ENCODE measurements at regions not wholly inside any gene's neighbourhood (a gene's known extent, or its start where the extent isn't known, plus 50 kb on each side); places are given as distances from the start of the nearest gene placed in this dataset.
A peak's percentile ranks its signal among the peaks of the same experiment; 100 is the strongest.

GRCh38 chr12:17975763-17976162, 114.2 kb downstream of the RERGL start:
- Histone ChIP-seq H3K4me1 (no peaks in the 10 kb centered on the region), H3K27ac (peak overlapping the region in 1 of 4 donors; percentile 28), H3K27me3 (no peaks in the 10 kb centered on the region), H3K4me3 (no peak overlapping the region), H3K9me3 (no peaks in the 10 kb centered on the region), H3K36me3 (no peaks in the 10 kb centered on the region)
- 83 to 85% methylated on average over 1 of the region's 1 CpG for WGBS, 2 donors
- no peak for DNase-seq
- peak in 2 of 4 donors; percentile 29 to 51 for TF ChIP-seq EP300 (IDR thresholded peaks at IDR 0.05)
- TF ChIP-seq POLR2AphosphoS5 (IDR thresholded peaks at IDR 0.05), result peak in 2 of 4 donors; percentile 48 to 79
- no peak for TF ChIP-seq POLR2A (IDR thresholded peaks at IDR 0.05)
- TF ChIP-seq, protein P1, sequence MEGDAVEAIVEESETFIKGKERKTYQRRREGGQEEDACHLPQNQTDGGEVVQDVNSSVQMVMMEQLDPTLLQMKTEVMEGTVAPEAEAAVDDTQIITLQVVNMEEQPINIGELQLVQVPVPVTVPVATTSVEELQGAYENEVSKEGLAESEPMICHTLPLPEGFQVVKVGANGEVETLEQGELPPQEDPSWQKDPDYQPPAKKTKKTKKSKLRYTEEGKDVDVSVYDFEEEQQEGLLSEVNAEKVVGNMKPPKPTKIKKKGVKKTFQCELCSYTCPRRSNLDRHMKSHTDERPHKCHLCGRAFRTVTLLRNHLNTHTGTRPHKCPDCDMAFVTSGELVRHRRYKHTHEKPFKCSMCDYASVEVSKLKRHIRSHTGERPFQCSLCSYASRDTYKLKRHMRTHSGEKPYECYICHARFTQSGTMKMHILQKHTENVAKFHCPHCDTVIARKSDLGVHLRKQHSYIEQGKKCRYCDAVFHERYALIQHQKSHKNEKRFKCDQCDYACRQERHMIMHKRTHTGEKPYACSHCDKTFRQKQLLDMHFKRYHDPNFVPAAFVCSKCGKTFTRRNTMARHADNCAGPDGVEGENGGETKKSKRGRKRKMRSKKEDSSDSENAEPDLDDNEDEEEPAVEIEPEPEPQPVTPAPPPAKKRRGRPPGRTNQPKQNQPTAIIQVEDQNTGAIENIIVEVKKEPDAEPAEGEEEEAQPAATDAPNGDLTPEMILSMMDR (IDR thresholded peaks at IDR 0.05), result no peak
- intact Hi-C loops (cut with DNase I), result no loop called here

DNA sequence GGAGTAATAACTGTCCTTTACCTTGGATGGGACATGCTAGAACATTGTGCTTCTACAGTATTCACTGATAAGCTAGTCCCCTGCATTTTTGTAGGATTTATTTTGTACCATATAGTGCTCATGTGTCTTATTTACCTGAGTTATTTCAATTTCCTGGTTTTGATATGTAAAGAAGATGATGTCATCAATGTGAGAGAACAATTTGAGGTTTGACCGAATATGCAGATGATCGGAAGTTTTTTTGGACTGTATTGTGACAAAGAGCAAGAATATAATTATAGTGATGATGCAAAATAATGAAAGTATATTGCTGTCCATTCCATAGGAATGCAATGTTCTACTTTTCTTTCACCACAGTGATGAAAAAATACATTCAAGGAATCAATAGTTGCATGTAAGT, 114.8 kb downstream of the RERGL start:
- DNase-seq, result no peak
- Histone ChIP-seq H3K27me3 (no peaks in the 10 kb centered on the region), H3K4me3 (no peak overlapping the region), H3K9me3 (no peaks in the 10 kb centered on the region), H3K4me1 (no peaks in the 10 kb centered on the region), H3K27ac (no peak overlapping the region), H3K36me3 (no peaks in the 10 kb centered on the region)
- TF ChIP-seq POLR2AphosphoS5 (IDR thresholded peaks at IDR 0.05) (no peak), EP300 (IDR thresholded peaks at IDR 0.05) (no peak), POLR2A (IDR thresholded peaks at IDR 0.05) (no peak)
- TF ChIP-seq, protein P1 (IDR thresholded peaks at IDR 0.05), result no peak
- WGBS, 2 donors, result 93 to 97% methylated on average over 2 of the region's 2 CpGs
- intact Hi-C loops (cut with DNase I), result no loop called here

GRCh38 chr12:17971850-17972249, 118.1 kb downstream of the RERGL start:
- no peak for TF ChIP-seq EP300 (IDR thresholded peaks at IDR 0.05)
- TF ChIP-seq, protein P1 (IDR thresholded peaks at IDR 0.05), result no peak
- no peak for TF ChIP-seq POLR2A (IDR thresholded peaks at IDR 0.05)
- TF ChIP-seq POLR2AphosphoS5 (IDR thresholded peaks at IDR 0.05), result no peak
- H3K27ac ChIP-seq, result no peak overlapping the region
- no peak for DNase-seq
- H3K4me3 ChIP-seq, result no peak overlapping the region
- no peaks in the 10 kb centered on the region for H3K36me3 ChIP-seq
- no peaks in the 10 kb centered on the region for H3K4me1 ChIP-seq
- no peaks in the 10 kb centered on the region for H3K9me3 ChIP-seq
- intact Hi-C loops (cut with DNase I), result no loop called here
- 88 to 90% methylated on average over 1 of the region's 1 CpG for WGBS, 2 donors
- no peaks in the 10 kb centered on the region for H3K27me3 ChIP-seq

GRCh38 chr12:17954788-17955187, 135.2 kb downstream of the RERGL start:
- Histone ChIP-seq H3K27ac (no peak overlapping the region), H3K36me3 (no peaks in the 10 kb centered on the region), H3K27me3 (no peaks in the 10 kb centered on the region), H3K4me3 (no peak overlapping the region), H3K4me1 (no peaks in the 10 kb centered on the region), H3K9me3 (peaks cover 0 to 4% (median 0%) of the 10 kb centered on the region in 4 donors)
- WGBS, 2 donors, result 53 to 65% methylated on average over 3 of the region's 3 CpGs
- intact Hi-C loops (cut with DNase I), result no loop called here
- DNase-seq, result no peak
- TF ChIP-seq POLR2A (IDR thresholded peaks at IDR 0.05) (no peak), POLR2AphosphoS5 (IDR thresholded peaks at IDR 0.05) (no peak), EP300 (IDR thresholded peaks at IDR 0.05) (no peak)
- TF ChIP-seq, protein P1 (IDR thresholded peaks at IDR 0.05), result no peak

DNA sequence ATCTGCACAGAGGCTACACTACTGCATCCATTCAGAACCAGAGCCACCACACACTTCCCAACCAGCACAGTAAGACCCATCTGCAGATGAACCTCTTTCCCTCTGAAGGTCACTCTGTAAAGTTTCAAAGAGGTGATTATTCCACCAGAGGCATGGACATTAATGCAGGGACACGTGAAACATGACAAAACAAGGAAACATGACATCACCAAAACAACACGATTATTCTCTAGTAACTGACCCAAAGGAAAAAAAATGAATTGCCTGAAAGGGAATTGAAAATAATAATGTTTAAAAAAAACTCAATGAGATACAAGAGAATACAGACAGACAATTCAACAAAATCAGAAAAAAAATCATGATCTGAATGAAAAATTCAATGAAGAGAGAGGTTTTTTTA, 139.1 kb downstream of the RERGL start:
- Histone ChIP-seq H3K36me3 (no peaks in the 10 kb centered on the region), H3K27ac (no peak overlapping the region), H3K27me3 (no peaks in the 10 kb centered on the region), H3K9me3 (peaks cover 0 to 4% (median 0%) of the 10 kb centered on the region in 4 donors), H3K4me3 (no peak overlapping the region), H3K4me1 (no peaks in the 10 kb centered on the region)
- 73 to 81% methylated on average over 2 of the region's 2 CpGs for WGBS, 2 donors
- intact Hi-C loops (cut with DNase I), result no loop called here
- no peak for DNase-seq
- TF ChIP-seq EP300 (IDR thresholded peaks at IDR 0.05) (no peak), POLR2AphosphoS5 (IDR thresholded peaks at IDR 0.05) (no peak), POLR2A (IDR thresholded peaks at IDR 0.05) (no peak)
- TF ChIP-seq, protein P1 (IDR thresholded peaks at IDR 0.05), result no peak

Measured in sigmoid colon (tissue), 6 donors.